ENCODE measurements at regions not wholly inside any gene's neighbourhood (a gene's known extent, or its start where the extent isn't known, plus 50 kb on each side); places are given as distances from the start of the nearest gene placed in this dataset.

DNA sequence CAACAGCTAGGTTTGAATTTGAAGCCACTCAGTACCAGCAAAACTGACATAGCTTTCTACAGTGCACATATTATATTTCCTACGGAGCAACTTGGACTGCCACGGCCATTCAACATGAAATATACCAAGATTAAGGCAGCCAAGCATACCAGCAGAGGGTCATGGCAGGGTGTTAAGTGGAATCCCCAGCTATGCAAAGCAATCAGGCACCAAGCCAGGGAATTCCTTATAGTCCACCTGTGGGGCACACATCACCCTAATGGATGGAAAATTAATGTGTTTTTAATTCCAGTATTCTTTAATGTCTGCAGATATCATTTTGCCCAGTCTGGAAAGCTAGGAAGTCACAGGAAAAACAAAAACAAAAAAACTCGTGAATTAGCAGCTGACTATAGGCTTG, 1190.3 kb downstream of the EFNB2 start:
- TF ChIP-seq EZH2 (IDR thresholded peaks at IDR 0.05) (no peak), POLR2AphosphoS5 (IDR thresholded peaks at IDR 0.05; ENCODE audit: borderline replicate concordance, low read depth, low read length) (no peak), FOXP2 (optimal IDR thresholded peaks at IDR 0.05; ENCODE audit: control extremely low read depth, extremely low read length, insufficient read depth) (no peak)

All from SK-N-MC (cell line).